T-helper 2 cell treated with Interferon-gamma antibody and Interleukin-4, amounts not matched to agents 100 ng/mL and 5 ng/mL, for 36 hours (primary cell): ENCODE measurements at regions not wholly inside any gene's neighbourhood (a gene's known extent, or its start where the extent isn't known, plus 50 kb on each side); places are given as distances from the start of the nearest gene placed in this dataset.
"Not testable (repeated sequence)": the region's sequence is repeated elsewhere in the genome, so short reads cannot be mapped to it uniquely, and the experiment has no call there.

Experiments
- intact Hi-C: fragments of 100-400 bp; cut with micrococcal nuclease; formaldehyde crosslinking; loops from one replicate; pipeline ENCODE4 v1.15.1; 2023

- intact Hi-C loops: no loop called here
Observed at GRCh38 chr5:68116408-68116807, 99.1 kb upstream of the PIK3R1 start.

GRCh38 chr5:68115584-68115983, 100.0 kb upstream of the PIK3R1 start:
- intact Hi-C loops: no loop called here

- intact Hi-C loops: no loop called here
Observed at GRCh38 chr5:68114378-68115040, 101.0 kb upstream of the PIK3R1 start.

GRCh38 chr5:68112658-68113057, 102.9 kb upstream of the PIK3R1 start:
- intact Hi-C loops: no loop called here

GRCh38 chr5:68110894-68111293, 104.7 kb upstream of the PIK3R1 start:
- intact Hi-C loops: no loop called here

- intact Hi-C loops: no loop called here
Observed at GRCh38 chr5:68110264-68110663, 105.3 kb upstream of the PIK3R1 start.

GRCh38 chr5:68104217-68104616, 111.3 kb upstream of the PIK3R1 start:
- intact Hi-C loops: not testable (repeated sequence)

- intact Hi-C loops: not testable (repeated sequence)
Observed at GRCh38 chr5:68103297-68103696, 112.3 kb upstream of the PIK3R1 start.

- intact Hi-C loops: no loop called here
Observed at GRCh38 chr5:68099327-68099726, 116.2 kb upstream of the PIK3R1 start.

- intact Hi-C loops: no loop called here
Observed at GRCh38 chr5:68093455-68094159, 121.9 kb upstream of the PIK3R1 start.

GRCh38 chr5:68088302-68088701, 127.3 kb upstream of the PIK3R1 start:
- intact Hi-C loops: no loop called here

GRCh38 chr5:68087866-68088265, 127.7 kb upstream of the PIK3R1 start:
- intact Hi-C loops: no loop called here

- intact Hi-C loops: no loop called here
Observed at GRCh38 chr5:68086857-68087256, 128.7 kb upstream of the PIK3R1 start.

GRCh38 chr5:68086439-68086838, 129.1 kb upstream of the PIK3R1 start:
- intact Hi-C loops: no loop called here

GRCh38 chr5:68084396-68084795, 131.2 kb upstream of the PIK3R1 start:
- intact Hi-C loops: no loop called here

- intact Hi-C loops: no loop called here
Observed at GRCh38 chr5:68080282-68081050, 135.1 kb upstream of the PIK3R1 start.

- intact Hi-C loops: no loop called here
Observed at GRCh38 chr5:68077349-68077894, 138.1 kb upstream of the PIK3R1 start.

GRCh38 chr5:68074633-68075032, 140.9 kb upstream of the PIK3R1 start:
- intact Hi-C loops: no loop called here

GRCh38 chr5:68074048-68074632, 141.4 kb upstream of the PIK3R1 start:
- intact Hi-C loops: no loop called here

- intact Hi-C loops: no loop called here
Observed at GRCh38 chr5:68071736-68072135, 143.8 kb upstream of the PIK3R1 start.

- intact Hi-C loops: no loop called here
Observed at GRCh38 chr5:68071282-68071632, 144.3 kb upstream of the PIK3R1 start.
